AG04450 (cell line): ENCODE measurements at regions not wholly inside any gene's neighbourhood (a gene's known extent, or its start where the extent isn't known, plus 50 kb on each side); places are given as distances from the start of the nearest gene placed in this dataset.

Source experiments
- CTCF ChIA-PET: fragments of 300-600, 350-600 bp; formaldehyde crosslinking; extraction: SDS; loops from one replicate; lab custom pipeline; 2022; ENCODE audit warnings: antibody characterized with exemption, inconsistent platforms; lab: Charles Lee
- POLR2A ChIA-PET: fragments of 350-600 bp; formaldehyde crosslinking; extraction: SDS; loops from one replicate; lab custom pipeline; 2021; ENCODE audit warnings: antibody characterized with exemption, inconsistent platforms; lab: Yijun Ruan, JAX
- DNase-seq: peaks from one replicate; pipeline ENCODE4 v3.0.0-alpha.2; 2011; ENCODE audit warnings: low read depth, low spot score
- H3K27ac ChIP-seq: one replicate; pipeline ENCODE4 v1.5.1; 2012; ENCODE audit warnings: low read depth, low read length, control low read depth
- H3K27me3 ChIP-seq: one replicate; pipeline ENCODE4 v1.6.0; 2012; ENCODE audit warnings: low read length; ENCODE audit not compliant: control insufficient read depth, insufficient read depth
- H3K4me3 ChIP-seq: 2 replicates; pipeline ENCODE4 v1.5.1; 2011; ENCODE audit warnings: mild to moderate bottlenecking, low read depth, low read length, control low read depth
- H3K9me3 ChIP-seq: 2 replicates; pipeline ENCODE4 v1.5.1; 2012; ENCODE audit warnings: low read length; ENCODE audit not compliant: control insufficient read depth, insufficient read depth
- CTCF ChIP-seq: IDR thresholded peaks from 2 replicates; pipeline ENCODE4 v1.5.1; 2011; ENCODE audit warnings: low read depth, low read length, control low read depth, inconsistent platforms

DNA sequence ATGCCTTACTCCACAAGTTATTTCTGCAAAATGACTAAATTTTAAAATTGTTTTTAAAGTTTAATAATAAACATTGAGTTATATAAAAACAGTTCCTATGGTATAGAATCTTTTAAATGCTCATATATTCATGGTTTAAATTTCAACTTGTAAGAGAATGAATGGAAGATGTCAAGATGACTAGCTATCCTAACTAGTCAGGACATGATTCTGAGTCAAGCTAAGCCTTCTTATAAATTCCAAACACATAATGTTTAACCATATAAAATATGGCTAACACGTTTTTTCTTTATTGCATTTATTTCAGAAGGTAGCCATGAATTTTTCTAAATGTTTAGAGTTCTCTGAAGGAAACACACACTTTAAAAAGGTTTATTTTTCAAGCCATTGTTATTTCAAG is 320.4 kb downstream of the CBLN2 start:
- DNase-seq: no peak
- H3K27ac ChIP-seq: no peak overlapping the region
- H3K27me3 ChIP-seq: no peaks in the 10 kb centered on the region
- no peak overlapping the region for H3K4me3 ChIP-seq
- no peaks in the 10 kb centered on the region for H3K9me3 ChIP-seq
- no peak for TF ChIP-seq CTCF
- CTCF ChIA-PET: no interaction called here
- POLR2A ChIA-PET: no interaction called here

- POLR2A ChIA-PET: no interaction called here
These were observed 335.0 kb downstream of the CBLN2 start for GRCh38 chr18:72208920-72209676.

DNA sequence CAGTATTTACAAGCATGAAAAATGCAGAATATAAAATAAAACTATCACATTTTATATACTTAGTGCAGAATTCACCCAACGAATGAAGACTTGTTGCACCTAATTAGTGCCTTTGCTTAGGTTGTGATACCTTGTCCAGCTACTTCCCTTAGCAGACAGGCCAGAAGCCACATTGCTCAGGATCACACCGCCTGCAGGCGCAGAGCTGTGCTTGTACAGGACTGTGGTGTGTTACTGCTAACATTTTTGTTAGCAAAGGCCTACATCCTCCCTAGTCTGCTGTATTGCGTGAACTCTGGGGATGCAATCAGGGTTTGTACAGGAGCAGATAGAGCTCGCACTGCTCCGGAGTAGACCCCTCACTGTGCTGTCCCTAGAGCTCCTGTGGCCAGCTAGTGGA is 336.9 kb downstream of the CBLN2 start:
- ChIA-PET POLR2A (no interaction called here), CTCF (no interaction called here)
- Histone ChIP-seq H3K27me3 (no peaks in the 10 kb centered on the region), H3K4me3 (no peak overlapping the region), H3K9me3 (peaks cover 13% of the 10 kb centered on the region), H3K27ac (no peak overlapping the region)
- DNase-seq: no peak
- TF ChIP-seq CTCF: no peak

More at GRCh38 chr18:72208920-72209676, 335.0 kb downstream of the CBLN2 start:
- no peak for TF ChIP-seq CTCF
- Histone ChIP-seq H3K4me3 (no peak overlapping the region), H3K9me3 (peaks cover 13% of the 10 kb centered on the region), H3K27me3 (no peaks in the 10 kb centered on the region), H3K27ac (no peak overlapping the region)
- CTCF ChIA-PET: no interaction called here
- DNase-seq: no peak

DNA sequence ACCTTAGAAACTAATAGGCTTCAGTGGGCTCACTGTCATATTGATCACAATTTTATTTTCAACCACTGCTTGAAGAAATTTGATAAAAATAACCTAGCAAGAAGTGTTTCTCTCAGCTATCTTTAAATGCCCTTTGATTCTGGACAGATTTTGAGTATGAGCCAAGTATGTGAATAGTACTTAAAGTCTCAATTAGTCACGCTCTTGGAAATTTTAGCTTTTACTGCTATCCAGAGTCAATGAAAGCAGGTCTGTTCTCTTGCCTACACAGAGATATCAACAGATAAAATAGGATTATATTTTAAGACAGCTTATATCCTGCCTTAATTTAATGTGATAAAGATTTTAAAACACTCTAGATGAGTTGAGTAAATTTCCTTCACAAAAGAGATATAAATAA is 337.3 kb downstream of the CBLN2 start:
- POLR2A ChIA-PET: no interaction called here
- no peak overlapping the region for H3K4me3 ChIP-seq
- H3K27me3 ChIP-seq: no peaks in the 10 kb centered on the region
- no peak for TF ChIP-seq CTCF
- H3K27ac ChIP-seq: no peak overlapping the region
- CTCF ChIA-PET: no interaction called here
- no peak for DNase-seq
- peaks cover 13% of the 10 kb centered on the region for H3K9me3 ChIP-seq

DNA sequence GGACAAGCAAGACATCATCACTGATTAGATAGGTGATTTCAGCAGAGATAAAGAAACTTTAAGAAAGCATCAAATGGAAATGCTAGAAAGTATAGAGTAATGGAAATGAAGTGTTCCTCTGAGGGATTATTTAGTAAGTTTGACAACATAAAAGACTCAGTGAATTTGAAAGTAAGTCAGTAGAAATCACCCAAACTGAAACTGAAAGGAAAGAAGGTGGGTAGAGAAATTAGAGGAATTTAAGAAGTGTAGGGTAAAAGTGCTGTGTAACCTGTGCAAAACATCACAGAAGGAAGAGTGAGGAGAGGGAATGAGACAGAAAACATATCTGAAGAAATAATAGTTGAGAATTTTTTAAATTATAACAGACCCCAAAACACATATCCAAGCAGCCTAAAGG is 343.1 kb downstream of the CBLN2 start:
- no peak overlapping the region for H3K4me3 ChIP-seq
- CTCF ChIA-PET: no interaction called here
- DNase-seq: no peak
- no peaks in the 10 kb centered on the region for H3K27me3 ChIP-seq
- H3K27ac ChIP-seq: no peak overlapping the region
- TF ChIP-seq CTCF: no peak
- H3K9me3 ChIP-seq: no peaks in the 10 kb centered on the region
- POLR2A ChIA-PET: no interaction called here
